Right lobe of liver (tissue), 6 donors: ENCODE measurements at regions not wholly inside any gene's neighbourhood (a gene's known extent, or its start where the extent isn't known, plus 50 kb on each side); places are given as distances from the start of the nearest gene placed in this dataset.
A peak's percentile ranks its signal among the peaks of the same experiment; 100 is the strongest.

Source experiments
- ATAC-seq, 4 donors: fragments of 200-7000 bp; cut with Tn5 transposase; one replicate each; pipeline ENCODE4 v1.9.1; 2020; ENCODE audit warnings: mild to moderate bottlenecking in 4 of 4, moderate library complexity in 4 of 4
- DNase-seq, 3 donors: peaks; one replicate each; pipeline ENCODE4 v3.0.0-alpha.2; 2020
- H3K27ac ChIP-seq, 3 donors: fragments of 200-600 bp; one replicate each; pipeline ENCODE4 v1.8.0; 2022
- H3K27me3 ChIP-seq, 2 donors: fragments of 200-600 bp; one replicate each; pipeline ENCODE4 v1.8.0; 2022
- H3K36me3 ChIP-seq, 4 donors: fragments of 200-600 bp; sonication (generic) in 1 of 4; one replicate each; pipeline versions ENCODE4 v1.5.1 to v1.8.0; 2017 to 2022; ENCODE audit warnings: control low read depth in 1 of 4
- H3K4me1 ChIP-seq, 4 donors: fragments of 200-600 bp; sonication (generic) in 1 of 4; one replicate each; pipeline versions ENCODE4 v1.5.1 to v1.8.0; 2017 to 2022; ENCODE audit warnings: control low read depth in 1 of 4
- H3K4me3 ChIP-seq, 3 donors: fragments of 200-600 bp; one replicate each; pipeline ENCODE4 v1.8.0; 2022
- H3K9me3 ChIP-seq, 4 donors: fragments of 200-600 bp; sonication (generic) in 1 of 4; one replicate each; pipeline versions ENCODE4 v1.5.1 to v1.8.0; 2017 to 2022; ENCODE audit warnings: control low read depth in 1 of 4
- CTCF ChIP-seq, 4 donors: fragments of 200-600 bp in 3 of 4; fragments of 450-650 bp in 1 of 4; IDR thresholded peaks; one replicate each; pipeline versions ENCODE4 v1.5.1 to v1.8.0; 2016 to 2022; ENCODE audit warnings: antibody characterized with exemption in 4 of 4, mild to moderate bottlenecking in 2 of 4
- POLR2A ChIP-seq: fragments of 450-650 bp; IDR thresholded peaks from one replicate; pipeline ENCODE4 v1.6.1; 2017; ENCODE audit warnings: antibody characterized with exemption, mild to moderate bottlenecking
- WGBS: methylation state at CpG from one replicate; pipeline ENCODE4 v1.1.6; 2018; ENCODE audit warnings: low coverage, low lambda C conversion rate; ENCODE audit not compliant: insufficient coverage; ENCODE audit errors: missing lambda C conversion rate; 5-methylcytosine and 5-hydroxymethylcytosine counted together
- intact Hi-C, 2 donors: fragments of 100-400 bp; cut with DNase I; formaldehyde crosslinking; loops; one replicate each; pipeline versions ENCODE4 v1.11.2 to v1.14.1; 2022
- donor health status: DM: no; HTN: yes; CAD: no.
- donor health status: DM: no; HTN: no; CAD: no.
- donor health status: DM: no; HTN: no; CAD: no.
- donor health status: DM: no; HTN: yes; CAD: no.
- donor health status: DM: no; HTN: yes; CAD: no.

GRCh38 chr3:76097589-76097969, 312.2 kb upstream of the ZNF717 start:
- TF ChIP-seq CTCF (IDR thresholded peaks at IDR 0.05) (no peak), POLR2A (no peak)
- Histone ChIP-seq H3K9me3 (no peaks in the 10 kb centered on the region), H3K36me3 (no peaks in the 10 kb centered on the region), H3K4me3 (no peak overlapping the region), H3K4me1 (no peaks in the 10 kb centered on the region), H3K27ac (no peak overlapping the region), H3K27me3 (no peaks in the 10 kb centered on the region)
- WGBS: 46% methylated on average over 3 of the region's 3 CpGs
- ATAC-seq: no peak
- no peak for DNase-seq
- intact Hi-C loops: no loop called here

DNA sequence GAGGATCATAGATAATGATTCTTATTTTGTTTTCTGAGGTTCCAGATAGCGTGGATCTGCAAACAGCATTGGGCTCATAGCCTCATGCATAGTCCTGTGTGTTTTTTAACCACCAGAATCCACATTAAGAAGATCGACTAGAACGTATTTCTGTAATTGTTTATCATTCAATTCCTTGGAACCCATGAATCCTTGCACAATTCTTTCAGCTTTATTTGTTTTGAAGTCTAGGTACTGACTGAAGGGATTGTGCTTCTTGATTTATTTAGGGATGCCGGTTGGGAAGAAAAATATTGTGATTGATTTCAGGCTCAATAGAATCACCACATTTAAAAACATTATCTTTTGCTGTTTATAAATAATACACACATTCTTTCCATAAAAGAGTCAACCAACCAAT, 314.6 kb upstream of the ZNF717 start:
- intact Hi-C loops: no loop called here
- H3K27me3 ChIP-seq: no peaks in the 10 kb centered on the region
- no peak overlapping the region for H3K27ac ChIP-seq
- 51% methylated on average over 4 of the region's 4 CpGs for WGBS
- H3K9me3 ChIP-seq: no peaks in the 10 kb centered on the region
- H3K36me3 ChIP-seq: no peaks in the 10 kb centered on the region
- H3K4me1 ChIP-seq: no peaks in the 10 kb centered on the region
- ATAC-seq: no peak
- H3K4me3 ChIP-seq: no peak overlapping the region
- no peak for DNase-seq
- no peak for TF ChIP-seq CTCF (IDR thresholded peaks at IDR 0.05)
- TF ChIP-seq POLR2A: no peak

- H3K36me3 ChIP-seq: no peaks in the 10 kb centered on the region
- no peak for DNase-seq
- no peak overlapping the region for H3K4me3 ChIP-seq
- no peak overlapping the region for H3K27ac ChIP-seq
- no peaks in the 10 kb centered on the region for H3K4me1 ChIP-seq
- 5% methylated on average over 5 of the region's 5 CpGs for WGBS
- H3K27me3 ChIP-seq: no peaks in the 10 kb centered on the region
- ATAC-seq: peak; percentile 81 to 89 (median 82)
- no peaks in the 10 kb centered on the region for H3K9me3 ChIP-seq
- intact Hi-C loops: no loop called here
- peak; percentile 58 to 87 (median 76) for TF ChIP-seq CTCF (IDR thresholded peaks at IDR 0.05)
- no peak for TF ChIP-seq POLR2A
These were observed 322.7 kb upstream of the ZNF717 start for GRCh38 chr3:76107935-76108570.

DNA sequence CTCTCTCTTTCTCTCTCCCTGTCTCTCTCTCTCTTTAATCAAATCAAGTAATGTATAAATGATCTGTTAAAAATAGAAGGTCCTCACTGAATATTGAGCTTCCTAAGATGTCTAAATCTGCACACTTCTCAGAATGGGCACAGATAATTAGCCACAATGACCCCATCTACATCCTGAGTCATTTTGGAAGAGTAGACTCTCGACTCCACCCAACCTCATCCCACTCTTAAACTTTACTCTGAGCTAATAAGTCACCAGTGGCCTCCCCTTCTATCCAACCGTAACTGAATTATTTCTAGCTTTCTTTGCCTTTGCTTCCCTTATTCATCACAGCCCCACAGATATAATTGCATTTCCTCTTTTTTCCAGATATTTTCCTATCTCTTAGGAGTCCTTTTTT, 326.5 kb upstream of the ZNF717 start:
- H3K36me3 ChIP-seq: no peaks in the 10 kb centered on the region
- no peaks in the 10 kb centered on the region for H3K27me3 ChIP-seq
- no peak for ATAC-seq
- H3K4me3 ChIP-seq: no peak overlapping the region
- 50% methylated on average over 2 of the region's 2 CpGs for WGBS
- intact Hi-C loops: no loop called here
- TF ChIP-seq POLR2A: no peak
- TF ChIP-seq CTCF (IDR thresholded peaks at IDR 0.05): no peak
- DNase-seq: no peak
- H3K4me1 ChIP-seq: no peaks in the 10 kb centered on the region
- no peak overlapping the region for H3K27ac ChIP-seq
- H3K9me3 ChIP-seq: no peaks in the 10 kb centered on the region

DNA sequence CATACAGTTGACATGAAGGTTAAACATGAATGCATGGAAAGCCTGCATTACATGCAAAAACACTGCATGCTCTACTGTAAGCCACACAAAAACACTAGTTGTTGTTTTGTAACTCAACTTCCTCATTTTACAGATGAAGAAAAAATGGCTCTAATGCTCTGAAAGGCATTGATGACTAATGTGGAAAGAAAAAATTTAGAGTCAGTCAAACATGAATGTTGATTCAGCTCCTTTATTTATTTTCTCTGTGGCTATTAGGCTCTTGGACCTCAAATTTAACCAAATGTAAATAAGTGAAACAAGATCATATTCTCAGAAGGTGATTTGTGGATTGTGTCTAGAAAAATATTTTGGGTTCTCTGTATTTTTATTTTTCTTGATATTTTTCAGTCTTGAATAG, 336.7 kb upstream of the ZNF717 start:
- Histone ChIP-seq H3K36me3 (no peaks in the 10 kb centered on the region), H3K9me3 (no peaks in the 10 kb centered on the region), H3K4me1 (peaks cover 0 to 21% (median 4%) of the 10 kb centered on the region in 4 donors), H3K27ac (no peak overlapping the region), H3K27me3 (no peaks in the 10 kb centered on the region), H3K4me3 (no peak overlapping the region)
- no peak for TF ChIP-seq POLR2A
- no peak for TF ChIP-seq CTCF (IDR thresholded peaks at IDR 0.05)
- ATAC-seq: peak in 2 of 4 donors; percentile 20 to 74
- no peak for DNase-seq
- intact Hi-C loops: no loop called here
